Loucy (cell line): ENCODE measurements at regions not wholly inside any gene's neighbourhood (a gene's known extent, or its start where the extent isn't known, plus 50 kb on each side); places are given as distances from the start of the nearest gene placed in this dataset.

Experiments used
- H2AFZ ChIP-seq: fragments of 200-600 bp; sonication (generic); 2 replicates; pipeline ENCODE4 v1.6.0; 2016; ENCODE audit warnings: antibody characterized with exemption, mild to moderate bottlenecking, low read length, moderate library complexity
- H3F3A ChIP-seq: fragments of 200-600 bp; 2 replicates; pipeline ENCODE4 v1.6.0; 2016; ENCODE audit warnings: antibody characterized with exemption, low read depth, mild to moderate bottlenecking
- H3K27me3 ChIP-seq: fragments of 200-600 bp; sonication (generic); 2 replicates; pipeline ENCODE4 v1.6.1; 2014; ENCODE audit warnings: low read length, mild to moderate bottlenecking; ENCODE audit not compliant: insufficient read depth, poor library complexity, severe bottlenecking
- H3K36me3 ChIP-seq: fragments of 200-600 bp; sonication (generic); 2 replicates; pipeline ENCODE4 v1.6.1; 2016; ENCODE audit warnings: low read length; ENCODE audit not compliant: insufficient read depth
- H3K4me1 ChIP-seq: fragments of 200-600 bp; sonication (generic); 2 replicates; pipeline ENCODE4 v1.5.1; 2014; ENCODE audit warnings: low read length, mild to moderate bottlenecking; ENCODE audit not compliant: insufficient read depth, poor library complexity, severe bottlenecking
- H3K4me2 ChIP-seq: fragments of 200-600 bp; sonication (generic); 2 replicates; pipeline ENCODE4 v1.6.0; 2014; ENCODE audit warnings: antibody characterized with exemption, low read length, low read depth, mild to moderate bottlenecking; ENCODE audit not compliant: poor library complexity, severe bottlenecking
- H3K4me3 ChIP-seq: fragments of 200-600 bp; sonication (generic); 2 replicates; pipeline ENCODE4 v1.5.1; 2014; ENCODE audit warnings: low read length, mild to moderate bottlenecking, mixed read lengths; ENCODE audit not compliant: poor library complexity, severe bottlenecking
- H3K79me2 ChIP-seq: fragments of 200-600 bp; sonication (generic); 2 replicates; pipeline ENCODE4 v1.6.1; 2014; ENCODE audit warnings: low read length; ENCODE audit not compliant: insufficient read depth
- H3K9ac ChIP-seq: fragments of 200-600 bp; sonication (generic); 2 replicates; pipeline ENCODE4 v1.6.0; 2014; ENCODE audit warnings: mild to moderate bottlenecking, low read depth, low read length, moderate library complexity; ENCODE audit not compliant: poor library complexity, severe bottlenecking
- H3K9me2 ChIP-seq: fragments of 200-600 bp; sonication (generic); replicated peaks from 2 replicates; pipeline ENCODE4 v1.6.1; 2016; ENCODE audit warnings: low read depth, low read length, mixed read lengths
- H3K9me3 ChIP-seq: fragments of 200-600 bp; sonication (generic); 2 replicates; pipeline ENCODE4 v1.6.1; 2014; ENCODE audit warnings: mild to moderate bottlenecking, antibody characterized with exemption, low read length, low read depth; ENCODE audit not compliant: insufficient read depth
- H4K20me1 ChIP-seq: fragments of 200-600 bp; sonication (generic); 2 replicates; pipeline ENCODE4 v1.6.0; 2014; ENCODE audit warnings: antibody characterized with exemption, low read length, mild to moderate bottlenecking; ENCODE audit not compliant: insufficient read depth, poor library complexity, severe bottlenecking
- CTCF ChIP-seq: fragments of 200-600 bp; sonication (generic); conservative IDR thresholded peaks from 2 replicates; pipeline ENCODE4 v1.5.1; 2014; ENCODE audit warnings: mild to moderate bottlenecking, antibody characterized with exemption, low read length
- EZH2phosphoT487 ChIP-seq: fragments of 200-600 bp; IDR thresholded peaks from 2 replicates; pipeline ENCODE4 v1.6.1; 2018; ENCODE audit warnings: antibody characterized with exemption, mild to moderate bottlenecking, moderate library complexity, borderline replicate concordance

DNA sequence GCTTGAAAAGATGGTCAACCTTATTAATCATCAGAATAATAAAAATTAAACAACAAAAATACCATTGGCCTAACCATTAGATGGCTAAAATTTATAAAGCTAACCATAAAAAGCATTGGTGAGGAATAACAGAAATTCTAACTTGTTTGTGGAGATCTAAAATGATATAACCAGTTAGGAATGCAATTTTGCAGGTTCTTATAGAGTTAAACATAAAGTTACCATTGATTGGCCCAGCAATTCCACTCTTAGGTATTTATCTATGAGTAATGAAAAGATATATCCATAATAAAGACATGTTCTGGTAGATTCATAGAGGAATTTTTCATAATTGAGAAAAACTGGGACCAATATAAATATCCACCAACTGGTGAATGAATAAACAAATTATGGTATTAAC, 1098.6 kb downstream of the FSCB start:
- no peaks in the 10 kb centered on the region for H3K27me3 ChIP-seq
- H3K79me2 ChIP-seq: no peaks in the 10 kb centered on the region
- H3K9me3 ChIP-seq: no peaks in the 10 kb centered on the region; the same call in 1 of the 2 replicates
- TF ChIP-seq EZH2phosphoT487 (no peak), CTCF (no peak)
- H3K4me1 ChIP-seq: no peaks in the 10 kb centered on the region
- H4K20me1 ChIP-seq: no peaks in the 10 kb centered on the region
- H3F3A ChIP-seq: no peaks in the 10 kb centered on the region
- no peak overlapping the region for H3K4me2 ChIP-seq
- H3K4me3 ChIP-seq: no peak overlapping the region
- no peaks in the 10 kb centered on the region; the same call in 1 of the 2 replicates for H3K9me2 ChIP-seq
- H3K36me3 ChIP-seq: no peaks in the 10 kb centered on the region
- H3K9ac ChIP-seq: no peak overlapping the region
- no peak overlapping the region for H2AFZ ChIP-seq

DNA sequence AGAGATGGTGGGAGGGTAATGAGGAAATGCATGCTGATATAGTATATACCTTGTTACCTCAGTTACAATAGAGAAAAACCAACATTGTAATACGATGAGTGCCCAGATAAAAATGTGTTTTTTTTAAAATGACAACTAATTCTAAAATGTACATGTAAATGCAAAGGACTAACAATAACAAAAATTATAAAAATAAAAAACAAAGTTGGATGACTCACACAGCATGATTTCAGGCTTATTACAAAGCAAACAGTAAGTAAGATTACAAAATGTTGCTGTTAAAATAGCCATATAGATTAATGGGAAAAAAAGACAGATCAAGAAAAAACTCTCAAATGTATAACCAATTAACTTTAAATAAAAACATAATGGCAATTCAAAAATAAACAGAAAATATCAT, 1099.4 kb downstream of the FSCB start:
- H3K9ac ChIP-seq: no peak overlapping the region
- no peaks in the 10 kb centered on the region for H3K27me3 ChIP-seq
- no peaks in the 10 kb centered on the region for H4K20me1 ChIP-seq
- H3K4me1 ChIP-seq: no peaks in the 10 kb centered on the region
- no peak for TF ChIP-seq CTCF
- no peak for TF ChIP-seq EZH2phosphoT487
- no peak overlapping the region for H2AFZ ChIP-seq
- no peak overlapping the region for H3K4me2 ChIP-seq
- no peaks in the 10 kb centered on the region for H3K36me3 ChIP-seq
- H3F3A ChIP-seq: no peaks in the 10 kb centered on the region
- no peaks in the 10 kb centered on the region for H3K79me2 ChIP-seq
- H3K9me3 ChIP-seq: no peaks in the 10 kb centered on the region
- H3K4me3 ChIP-seq: no peak overlapping the region
- no peaks in the 10 kb centered on the region; the same call in 1 of the 2 replicates for H3K9me2 ChIP-seq

GRCh38 chr14:43406931-43407330, 1100.2 kb downstream of the FSCB start:
- H3K4me3 ChIP-seq: no peak overlapping the region
- H3K9me2 ChIP-seq: no peaks in the 10 kb centered on the region; the same call in 1 of the 2 replicates
- H3K4me2 ChIP-seq: no peak overlapping the region
- H3K9me3 ChIP-seq: no peaks in the 10 kb centered on the region
- TF ChIP-seq CTCF (no peak), EZH2phosphoT487 (no peak)
- no peaks in the 10 kb centered on the region for H3K27me3 ChIP-seq
- no peaks in the 10 kb centered on the region for H3F3A ChIP-seq
- no peak overlapping the region for H3K9ac ChIP-seq
- H2AFZ ChIP-seq: no peak overlapping the region
- no peaks in the 10 kb centered on the region for H3K4me1 ChIP-seq
- no peaks in the 10 kb centered on the region for H4K20me1 ChIP-seq
- H3K79me2 ChIP-seq: no peaks in the 10 kb centered on the region
- H3K36me3 ChIP-seq: no peaks in the 10 kb centered on the region
